ENCODE measurements at regions not wholly inside any gene's neighbourhood (a gene's known extent, or its start where the extent isn't known, plus 50 kb on each side); places are given as distances from the start of the nearest gene placed in this dataset.

- in situ Hi-C loops (cut with MboI; ENCODE audit: low pct_unique_long_range_greater_than_20kb, low sequenced_read_pairs): no loop called here
- no peak for DNase-seq
Observed at GRCh38 chr13:42658019-42658418, 84.1 kb downstream of the TNFSF11 start.

- in situ Hi-C loops (cut with MboI; ENCODE audit: low pct_unique_long_range_greater_than_20kb, low sequenced_read_pairs): no loop called here
- DNase-seq: no peak
Observed at GRCh38 chr13:42660333-42660965, 86.5 kb downstream of the TNFSF11 start.

GRCh38 chr13:42667638-42668037 lies 93.7 kb downstream of the TNFSF11 start:
- DNase-seq: no peak
- in situ Hi-C loops (cut with MboI; ENCODE audit: low pct_unique_long_range_greater_than_20kb, low sequenced_read_pairs): no loop called here

- in situ Hi-C loops (cut with MboI; ENCODE audit: low pct_unique_long_range_greater_than_20kb, low sequenced_read_pairs): no loop called here
- DNase-seq: no peak
Observed at GRCh38 chr13:42671502-42671901, 97.5 kb downstream of the TNFSF11 start.

GRCh38 chr13:42673677-42674076 lies 99.7 kb downstream of the TNFSF11 start:
- no peak for DNase-seq
- in situ Hi-C loops (cut with MboI; ENCODE audit: low pct_unique_long_range_greater_than_20kb, low sequenced_read_pairs): no loop called here

- in situ Hi-C loops (cut with MboI; ENCODE audit: low pct_unique_long_range_greater_than_20kb, low sequenced_read_pairs): no loop called here
- no peak for DNase-seq
Observed at GRCh38 chr13:42680748-42681147, 100.6 kb upstream of the FAM216B start.

GRCh38 chr13:42681326-42682100 lies 99.9 kb upstream of the FAM216B start:
- in situ Hi-C loops (cut with MboI; ENCODE audit: low pct_unique_long_range_greater_than_20kb, low sequenced_read_pairs): no loop called here
- DNase-seq: no peak

- in situ Hi-C loops (cut with MboI; ENCODE audit: low pct_unique_long_range_greater_than_20kb, low sequenced_read_pairs): no loop called here
- no peak for DNase-seq
Observed at GRCh38 chr13:42684226-42684625, 97.2 kb upstream of the FAM216B start.

- in situ Hi-C loops (cut with MboI; ENCODE audit: low pct_unique_long_range_greater_than_20kb, low sequenced_read_pairs): no loop called here
- no peak for DNase-seq
Observed at GRCh38 chr13:42685751-42686150, 95.6 kb upstream of the FAM216B start.

GRCh38 chr13:42686165-42686564 lies 95.2 kb upstream of the FAM216B start:
- in situ Hi-C loops (cut with MboI; ENCODE audit: low pct_unique_long_range_greater_than_20kb, low sequenced_read_pairs): no loop called here

GRCh38 chr13:42688821-42689220 lies 92.6 kb upstream of the FAM216B start:
- in situ Hi-C loops (cut with MboI; ENCODE audit: low pct_unique_long_range_greater_than_20kb, low sequenced_read_pairs): no loop called here
- DNase-seq: no peak

More at GRCh38 chr13:42686165-42686564, 95.2 kb upstream of the FAM216B start:
- DNase-seq: no peak

- DNase-seq: no peak
- in situ Hi-C loops (cut with MboI; ENCODE audit: low pct_unique_long_range_greater_than_20kb, low sequenced_read_pairs): no loop called here
Observed at GRCh38 chr13:42696191-42696590, 85.2 kb upstream of the FAM216B start.

- in situ Hi-C loops (cut with MboI; ENCODE audit: low pct_unique_long_range_greater_than_20kb, low sequenced_read_pairs): no loop called here
- no peak for DNase-seq
Observed at GRCh38 chr13:42699912-42700311, 81.5 kb upstream of the FAM216B start.

GRCh38 chr13:42702716-42703115 lies 78.7 kb upstream of the FAM216B start:
- no peak for DNase-seq
- in situ Hi-C loops (cut with MboI; ENCODE audit: low pct_unique_long_range_greater_than_20kb, low sequenced_read_pairs): no loop called here

- DNase-seq: no peak
- in situ Hi-C loops (cut with MboI; ENCODE audit: low pct_unique_long_range_greater_than_20kb, low sequenced_read_pairs): no loop called here
Observed at GRCh38 chr13:42703740-42704139, 77.6 kb upstream of the FAM216B start.

- DNase-seq: no peak
- in situ Hi-C loops (cut with MboI; ENCODE audit: low pct_unique_long_range_greater_than_20kb, low sequenced_read_pairs): no loop called here
Observed at GRCh38 chr13:42706286-42706685, 75.1 kb upstream of the FAM216B start.

GRCh38 chr13:42707048-42707447 lies 74.3 kb upstream of the FAM216B start:
- DNase-seq: no peak
- in situ Hi-C loops (cut with MboI; ENCODE audit: low pct_unique_long_range_greater_than_20kb, low sequenced_read_pairs): no loop called here

- DNase-seq: no peak
- in situ Hi-C loops (cut with MboI; ENCODE audit: low pct_unique_long_range_greater_than_20kb, low sequenced_read_pairs): no loop called here
Observed at GRCh38 chr13:42707586-42707985, 73.8 kb upstream of the FAM216B start.

GRCh38 chr13:42708391-42708790 lies 73.0 kb upstream of the FAM216B start:
- DNase-seq: no peak
- in situ Hi-C loops (cut with MboI; ENCODE audit: low pct_unique_long_range_greater_than_20kb, low sequenced_read_pairs): no loop called here

- in situ Hi-C loops (cut with MboI; ENCODE audit: low pct_unique_long_range_greater_than_20kb, low sequenced_read_pairs): no loop called here
Observed at GRCh38 chr13:42709276-42709675, 72.1 kb upstream of the FAM216B start.

GRCh38 chr13:42715909-42716308 lies 65.5 kb upstream of the FAM216B start:
- in situ Hi-C loops (cut with MboI; ENCODE audit: low pct_unique_long_range_greater_than_20kb, low sequenced_read_pairs): no loop called here
- no peak for DNase-seq

More at GRCh38 chr13:42709276-42709675, 72.1 kb upstream of the FAM216B start:
- no peak for DNase-seq
